Naive thymus-derived CD4-positive, alpha-beta T cell (primary cell): ENCODE measurements at regions not wholly inside any gene's neighbourhood (a gene's known extent, or its start where the extent isn't known, plus 50 kb on each side); places are given as distances from the start of the nearest gene placed in this dataset.
A peak's percentile ranks its signal among the peaks of the same experiment; 100 is the strongest.

ENCODE experiments used
- ATAC-seq: fragments of 150-1000 bp; cut with Tn5 transposase; 2 replicates; pipeline ENCODE4 v1.10.0; 2021; ENCODE audit warnings: mild to moderate bottlenecking, moderate library complexity
- CTCF ChIA-PET: fragments of 350-600 bp; sonication (Branson Sonifier 250); formaldehyde crosslinking; loops from one replicate; lab custom pipeline; 2021; ENCODE audit warnings: antibody characterized with exemption; lab: Charles Lee
- POLR2A ChIA-PET: fragments of 350-600 bp; sonication (Branson Sonifier 250); formaldehyde crosslinking; loops from one replicate; lab custom pipeline; 2021; ENCODE audit warnings: antibody characterized with exemption, inconsistent platforms; lab: Charles Lee
- DNase-seq, 9 donors: peaks; one replicate each; pipeline versions ENCODE4 v3.0.0 to v3.0.0-alpha.2; 2020 to 2022; ENCODE audit warnings: mixed read lengths in 1 of 9
- H3K27ac ChIP-seq: one replicate; pipeline ENCODE4 v1.7.0; 2013; ENCODE audit warnings: mild to moderate bottlenecking, low read depth, low read length, moderate library complexity
- H3K27me3 ChIP-seq, 2 donors: one replicate each; pipeline ENCODE4 v1.7.0; 2013; ENCODE audit warnings: low read length in 2 of 2, mild to moderate bottlenecking in 2 of 2, moderate library complexity in 2 of 2; ENCODE audit not compliant: control insufficient read depth in 2 of 2, insufficient read depth in 2 of 2
- H3K36me3 ChIP-seq, 3 experiments: 1 replicate in 2 of 3; 2 replicates in 1 of 3; pipeline ENCODE4 v1.7.0; 2013; ENCODE audit warnings: low read length in 3 of 3, mild to moderate bottlenecking in 3 of 3, moderate library complexity in 1 of 3; ENCODE audit not compliant: insufficient read depth in 3 of 3, control insufficient read depth in 2 of 3
- H3K4me1 ChIP-seq, 2 donors: one replicate each; pipeline ENCODE4 v1.7.0; 2013; ENCODE audit warnings: low read length in 2 of 2, mild to moderate bottlenecking in 2 of 2, moderate library complexity in 1 of 2; ENCODE audit not compliant: control insufficient read depth in 2 of 2, insufficient read depth in 2 of 2
- H3K4me3 ChIP-seq: 2 replicates; pipeline ENCODE4 v1.7.0; 2013; ENCODE audit warnings: mild to moderate bottlenecking, low read length
- H3K9me3 ChIP-seq, 3 experiments: 1 replicate in 2 of 3; 2 replicates in 1 of 3; pipeline ENCODE4 v1.7.0; 2013; ENCODE audit warnings: low read length in 3 of 3; ENCODE audit not compliant: control insufficient read depth in 2 of 3
- H3K27ac Mint-ChIP-seq, 9 donors: one replicate each; pipeline ENCODE4 v1.8.0; 2020 to 2022; ENCODE audit warnings: mixed read lengths in 9 of 9, mild to moderate bottlenecking in 8 of 9, moderate library complexity in 5 of 9, inconsistent platforms in 2 of 9
- H3K27me3 Mint-ChIP-seq, 5 donors: one replicate each; pipeline ENCODE4 v1.8.0; 2021 to 2022; ENCODE audit warnings: mixed read lengths in 5 of 5, mild to moderate bottlenecking in 1 of 5
- H3K36me3 Mint-ChIP-seq, 5 donors: one replicate each; pipeline ENCODE4 v1.8.0; 2020 to 2022; ENCODE audit warnings: mixed read lengths in 5 of 5, mild to moderate bottlenecking in 3 of 5, inconsistent platforms in 1 of 5
- H3K4me1 Mint-ChIP-seq, 7 donors: one replicate each; pipeline ENCODE4 v1.8.0; 2020 to 2022; ENCODE audit warnings: mixed read lengths in 7 of 7, mild to moderate bottlenecking in 3 of 7, inconsistent platforms in 1 of 7
- H3K4me3 Mint-ChIP-seq, 10 donors: one replicate each; pipeline ENCODE4 v1.8.0; 2020 to 2022; ENCODE audit warnings: mild to moderate bottlenecking in 10 of 10, mixed read lengths in 10 of 10, moderate library complexity in 6 of 10, inconsistent platforms in 2 of 10
- H3K9me3 Mint-ChIP-seq, 11 donors: one replicate each; pipeline ENCODE4 v1.8.0; 2020 to 2022; ENCODE audit warnings: mixed read lengths in 11 of 11, mild to moderate bottlenecking in 4 of 11, inconsistent platforms in 1 of 11, moderate library complexity in 1 of 11
- intact Hi-C, 2 donors: fragments of 100-400 bp; cut with micrococcal nuclease; formaldehyde crosslinking; loops; one replicate each; pipeline ENCODE4 v1.15.1; 2023

DNA sequence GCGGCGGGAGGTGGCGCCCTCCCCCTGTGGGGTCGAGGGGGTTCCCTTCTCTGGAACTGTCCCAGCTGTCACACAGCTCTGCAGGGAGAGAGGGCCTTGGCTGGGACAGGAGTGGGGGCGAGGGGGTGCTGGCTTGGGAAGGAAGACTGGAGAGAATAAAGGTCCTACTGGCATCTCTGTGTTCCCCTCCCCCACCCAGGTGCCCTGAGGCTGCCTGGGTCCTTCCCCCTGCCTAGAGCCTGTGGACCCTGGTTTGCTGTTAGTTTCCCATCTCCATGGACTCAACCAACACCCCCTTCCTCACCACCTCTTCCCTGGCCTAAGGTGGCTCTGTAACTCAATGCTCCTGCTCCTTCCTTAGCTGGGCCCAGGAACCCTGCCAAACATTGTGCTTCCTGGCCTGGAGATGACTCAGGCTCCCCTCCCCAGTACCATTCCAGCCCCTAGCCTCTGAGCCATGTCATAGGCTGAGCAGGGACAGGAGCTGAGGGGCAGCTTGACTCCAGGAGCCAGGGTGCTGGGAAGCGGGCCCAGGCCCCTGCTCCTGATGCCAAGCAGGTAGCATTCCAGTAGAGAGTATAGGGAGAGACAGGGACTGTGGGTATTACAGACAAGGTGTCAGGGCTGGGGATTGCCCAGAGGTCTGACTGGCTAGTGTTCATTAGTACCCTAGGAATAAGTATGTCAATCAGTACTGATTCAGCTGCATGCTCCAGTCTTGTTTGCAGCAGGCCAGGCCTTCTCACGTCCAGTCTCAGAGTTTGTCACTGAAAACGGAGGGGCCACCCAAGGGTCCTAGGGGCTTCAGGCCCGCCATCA, 100.7 kb downstream of the EFNB1 start:
- no peaks in the 10 kb centered on the region for H3K36me3 Mint-ChIP-seq
- ChIA-PET CTCF (no interaction called here), POLR2A (no interaction called here)
- no peak overlapping the region for H3K27ac Mint-ChIP-seq
- no peak overlapping the region for H3K4me3 Mint-ChIP-seq
- no peak for ATAC-seq
- H3K4me1 Mint-ChIP-seq, result no peaks in the 10 kb centered on the region
- Histone ChIP-seq H3K4me1 (no peaks in the 10 kb centered on the region), H3K4me3 (no peak overlapping the region), H3K9me3 (no peaks in the 10 kb centered on the region), H3K36me3 (no peaks in the 10 kb centered on the region), H3K27ac (no peak overlapping the region), H3K27me3 (no peaks in the 10 kb centered on the region)
- no peaks in the 10 kb centered on the region for H3K27me3 Mint-ChIP-seq
- intact Hi-C loops, result no loop called here
- no peaks in the 10 kb centered on the region for H3K9me3 Mint-ChIP-seq
- no peak for DNase-seq

DNA sequence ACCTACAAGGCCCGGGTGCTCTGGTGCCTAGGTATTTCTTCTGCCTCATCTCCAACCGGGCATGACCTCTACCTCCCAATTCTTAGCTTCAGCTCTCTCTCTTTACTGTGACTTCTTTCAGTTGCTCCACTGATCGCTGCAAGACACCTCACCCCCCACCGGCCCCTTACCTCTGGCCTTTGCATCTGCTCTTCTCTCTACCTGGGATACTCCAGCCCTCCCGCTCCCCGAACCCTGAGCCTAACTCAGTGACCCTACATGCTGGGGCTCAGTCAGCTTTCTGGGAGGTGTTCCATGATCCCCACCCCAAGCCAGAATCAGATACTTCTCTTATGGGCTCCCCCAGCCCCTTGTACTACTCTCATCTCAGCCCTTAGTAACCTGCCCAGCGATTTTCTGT, 99.6 kb downstream of the EFNB1 start:
- Mint-ChIP-seq H3K9me3 (no peaks in the 10 kb centered on the region), H3K4me1 (no peaks in the 10 kb centered on the region), H3K27me3 (peaks cover 0 to 3% (median 0%) of the 10 kb centered on the region in 5 donors), H3K4me3 (no peak overlapping the region), H3K36me3 (no peaks in the 10 kb centered on the region), H3K27ac (no peak overlapping the region)
- no peak for ATAC-seq
- Histone ChIP-seq H3K9me3 (no peaks in the 10 kb centered on the region), H3K27ac (no peak overlapping the region), H3K36me3 (no peaks in the 10 kb centered on the region), H3K4me3 (no peak overlapping the region), H3K27me3 (no peaks in the 10 kb centered on the region), H3K4me1 (no peaks in the 10 kb centered on the region)
- intact Hi-C loops, result no loop called here
- CTCF ChIA-PET, result no interaction called here
- POLR2A ChIA-PET, result no interaction called here
- DNase-seq, result no peak

DNA sequence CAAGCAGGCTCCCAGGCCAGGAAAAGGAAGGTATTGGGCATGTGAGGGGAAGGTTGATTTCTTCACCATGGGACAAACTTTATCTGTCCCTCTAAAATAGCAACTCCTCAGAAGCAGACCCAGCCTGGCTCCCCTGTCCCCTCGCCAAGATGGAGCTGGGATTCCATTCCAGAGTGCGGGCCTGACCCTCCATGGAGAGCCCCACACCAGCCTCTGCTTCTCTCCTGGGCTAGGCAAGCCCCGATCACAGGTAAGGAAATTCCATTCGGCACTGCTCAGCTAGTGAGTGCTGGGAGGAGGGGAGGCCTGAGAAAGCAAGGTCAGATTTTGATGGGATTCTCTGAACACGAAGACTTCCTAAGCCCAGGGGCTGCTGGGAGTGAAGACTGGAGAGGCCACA, 98.4 kb downstream of the EFNB1 start:
- Histone ChIP-seq H3K9me3 (no peaks in the 10 kb centered on the region), H3K27me3 (no peaks in the 10 kb centered on the region), H3K36me3 (no peaks in the 10 kb centered on the region), H3K4me3 (no peak overlapping the region), H3K4me1 (no peaks in the 10 kb centered on the region), H3K27ac (no peak overlapping the region)
- peaks cover 0 to 3% (median 0%) of the 10 kb centered on the region in 5 donors for H3K27me3 Mint-ChIP-seq
- H3K4me3 Mint-ChIP-seq, result no peak overlapping the region
- no peaks in the 10 kb centered on the region for H3K4me1 Mint-ChIP-seq
- intact Hi-C loops, result no loop called here
- H3K36me3 Mint-ChIP-seq, result no peaks in the 10 kb centered on the region
- ChIA-PET CTCF (no interaction called here), POLR2A (no interaction called here)
- DNase-seq (no peak), ATAC-seq (no peak)
- H3K27ac Mint-ChIP-seq, result no peak overlapping the region
- no peaks in the 10 kb centered on the region for H3K9me3 Mint-ChIP-seq

DNA sequence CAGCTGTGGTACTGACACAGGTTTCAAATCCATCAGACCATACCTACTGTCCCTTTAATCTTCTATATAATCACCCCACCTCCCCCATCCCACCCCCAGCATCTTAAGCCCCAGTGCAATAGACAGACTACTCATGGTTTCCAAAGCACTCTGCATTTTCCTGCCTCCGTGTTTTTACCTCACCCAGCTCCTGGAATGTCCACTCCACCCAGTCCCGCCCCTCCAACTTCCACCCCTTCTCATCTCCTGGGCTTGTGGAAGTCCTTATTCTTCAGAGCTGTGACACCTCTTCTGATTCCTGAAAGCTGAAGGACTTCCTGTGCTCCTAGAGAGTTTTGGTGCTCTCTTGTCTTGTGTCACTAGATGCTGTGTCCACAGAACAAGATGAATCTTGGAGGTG, 94.3 kb downstream of the EFNB1 start:
- CTCF ChIA-PET, result no interaction called here
- H3K4me3 Mint-ChIP-seq, result no peak overlapping the region
- no peak overlapping the region for H3K27ac Mint-ChIP-seq
- POLR2A ChIA-PET, result no interaction called here
- no peak for DNase-seq
- Histone ChIP-seq H3K9me3 (no peaks in the 10 kb centered on the region), H3K4me3 (no peak overlapping the region), H3K4me1 (no peaks in the 10 kb centered on the region), H3K27ac (no peak overlapping the region), H3K27me3 (no peaks in the 10 kb centered on the region), H3K36me3 (no peaks in the 10 kb centered on the region)
- intact Hi-C loops, result no loop called here
- H3K27me3 Mint-ChIP-seq, result peaks cover 0 to 3% (median 0%) of the 10 kb centered on the region in 5 donors
- H3K9me3 Mint-ChIP-seq, result no peaks in the 10 kb centered on the region
- H3K36me3 Mint-ChIP-seq, result no peaks in the 10 kb centered on the region
- no peaks in the 10 kb centered on the region for H3K4me1 Mint-ChIP-seq
- ATAC-seq, result no peak

DNA sequence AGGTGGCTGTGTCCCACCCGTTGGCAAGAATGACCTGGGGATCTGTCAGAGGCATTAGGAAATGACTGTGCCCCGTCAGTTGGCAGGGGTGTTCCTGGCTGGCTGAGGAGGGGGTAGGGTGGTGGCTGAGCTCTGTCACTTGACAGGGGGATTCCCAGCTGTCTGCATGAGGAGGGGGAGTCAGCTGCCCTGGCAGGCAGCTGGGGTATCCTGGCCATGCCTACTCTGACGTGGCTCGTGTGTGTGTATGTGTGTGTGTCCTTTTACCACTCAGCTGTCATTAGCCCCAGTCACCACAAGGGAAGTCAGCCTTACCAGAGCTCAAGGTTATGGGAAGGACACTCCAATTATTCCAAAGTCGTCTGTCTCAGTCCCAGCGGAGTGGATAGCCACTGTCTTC, 93.2 kb downstream of the EFNB1 start:
- H3K27ac ChIP-seq, result no peak overlapping the region
- peaks cover 0 to 3% (median 0%) of the 10 kb centered on the region in 5 donors for H3K27me3 Mint-ChIP-seq
- no peak overlapping the region for H3K27ac Mint-ChIP-seq
- H3K36me3 Mint-ChIP-seq, result no peaks in the 10 kb centered on the region
- H3K27me3 ChIP-seq, result no peaks in the 10 kb centered on the region
- POLR2A ChIA-PET, result no interaction called here
- CTCF ChIA-PET, result no interaction called here
- H3K4me3 ChIP-seq, result no peak overlapping the region
- intact Hi-C loops, result no loop called here
- H3K9me3 Mint-ChIP-seq, result no peaks in the 10 kb centered on the region
- no peaks in the 10 kb centered on the region for H3K36me3 ChIP-seq
- ATAC-seq (peak; percentile 16), DNase-seq (no peak)
- H3K4me1 ChIP-seq, result no peaks in the 10 kb centered on the region
- no peak overlapping the region for H3K4me3 Mint-ChIP-seq
- H3K4me1 Mint-ChIP-seq, result no peaks in the 10 kb centered on the region
- H3K9me3 ChIP-seq, result no peaks in the 10 kb centered on the region

DNA sequence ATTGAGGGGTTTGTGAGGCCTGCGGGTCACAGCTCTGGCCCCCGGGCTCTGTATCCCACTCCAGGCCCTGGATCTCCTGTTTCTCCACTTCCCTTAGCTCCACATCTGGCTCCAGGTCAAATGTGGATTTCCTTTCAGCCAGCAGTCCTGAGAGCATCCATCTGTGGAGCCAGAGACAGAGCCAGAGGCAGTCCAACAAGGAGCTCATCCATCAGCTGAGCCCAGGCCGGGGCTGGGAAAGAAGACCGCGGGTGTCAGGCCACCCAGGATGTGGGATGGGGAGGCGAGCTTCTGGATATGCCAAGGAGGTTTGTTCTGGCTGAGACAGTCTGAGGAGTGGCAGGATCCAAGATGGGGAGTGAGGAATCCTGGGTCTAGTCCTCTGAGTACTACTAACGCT, 91.7 kb downstream of the EFNB1 start:
- no peak overlapping the region for H3K4me3 ChIP-seq
- ATAC-seq (no peak), DNase-seq (no peak)
- Mint-ChIP-seq H3K36me3 (no peaks in the 10 kb centered on the region), H3K4me3 (no peak overlapping the region), H3K9me3 (no peaks in the 10 kb centered on the region), H3K4me1 (peaks cover 0 to 4% (median 0%) of the 10 kb centered on the region in 7 donors), H3K27me3 (peaks cover 0 to 3% (median 0%) of the 10 kb centered on the region in 5 donors), H3K27ac (no peak overlapping the region)
- H3K27me3 ChIP-seq, result no peaks in the 10 kb centered on the region
- intact Hi-C loops, result no loop called here
- H3K36me3 ChIP-seq, result no peaks in the 10 kb centered on the region
- CTCF ChIA-PET, result no interaction called here
- POLR2A ChIA-PET, result no interaction called here
- no peaks in the 10 kb centered on the region for H3K4me1 ChIP-seq
- no peak overlapping the region for H3K27ac ChIP-seq
- H3K9me3 ChIP-seq, result no peaks in the 10 kb centered on the region

DNA sequence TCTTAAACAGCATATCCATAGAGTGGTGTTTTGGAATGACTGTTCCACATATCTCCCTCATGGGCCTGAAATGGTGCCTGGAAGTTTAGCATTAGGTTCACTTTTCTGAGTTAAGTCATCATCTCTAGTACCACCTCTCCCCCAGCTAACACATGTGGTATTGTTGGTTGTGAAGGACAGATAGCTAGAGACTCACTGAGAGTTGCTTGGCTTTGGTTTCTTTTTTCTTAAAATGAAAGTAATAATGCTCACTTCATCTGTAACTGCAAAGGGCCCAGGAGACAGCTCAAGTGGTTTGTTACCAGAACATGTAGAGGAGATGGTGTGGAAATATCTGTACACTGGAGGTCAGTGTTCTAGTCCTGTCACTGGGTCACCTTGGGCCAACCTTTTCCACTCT, 90.9 kb downstream of the EFNB1 start:
- peaks cover 0 to 5% (median 0%) of the 10 kb centered on the region in 7 donors for H3K4me1 Mint-ChIP-seq
- Histone ChIP-seq H3K36me3 (no peaks in the 10 kb centered on the region), H3K9me3 (no peaks in the 10 kb centered on the region), H3K4me3 (no peak overlapping the region), H3K27me3 (no peaks in the 10 kb centered on the region), H3K27ac (no peak overlapping the region), H3K4me1 (no peaks in the 10 kb centered on the region)
- no peaks in the 10 kb centered on the region for H3K36me3 Mint-ChIP-seq
- no peak overlapping the region for H3K27ac Mint-ChIP-seq
- no peaks in the 10 kb centered on the region for H3K9me3 Mint-ChIP-seq
- no peak overlapping the region for H3K4me3 Mint-ChIP-seq
- ChIA-PET POLR2A (no interaction called here), CTCF (no interaction called here)
- H3K27me3 Mint-ChIP-seq, result peaks cover 0 to 3% (median 0%) of the 10 kb centered on the region in 5 donors
- intact Hi-C loops, result no loop called here
- DNase-seq (no peak), ATAC-seq (no peak)
